Stimulated activated CD4-positive, alpha-beta T cell treated with anti-CD3 and anti-CD28 coated beads, Interleukin-15, amount 100 ng/mL, for 1 hour (primary cell): ENCODE measurements at regions not wholly inside any gene's neighbourhood (a gene's known extent, or its start where the extent isn't known, plus 50 kb on each side); places are given as distances from the start of the nearest gene placed in this dataset.

Experiments used
- DNase-seq, 2 donors: peaks; one replicate each; pipeline ENCODE4 v3.0.0-alpha.2; 2020; ENCODE audit warnings: low read depth in 1 of 2, low spot score in 1 of 2

GRCh38 chr17:15112846-15113617, 152.1 kb downstream of the PMP22 start:
- no peak for DNase-seq

- no peak for DNase-seq
Observed at GRCh38 chr17:15109608-15110007, 155.5 kb downstream of the PMP22 start.

GRCh38 chr17:15108992-15109391, 156.1 kb downstream of the PMP22 start:
- no peak for DNase-seq

- DNase-seq, result no peak
Observed at GRCh38 chr17:15106540-15106939, 158.6 kb downstream of the PMP22 start.

- no peak for DNase-seq
Observed at GRCh38 chr17:15103785-15104184, 161.3 kb downstream of the PMP22 start.

GRCh38 chr17:15101175-15101574, 164.0 kb downstream of the PMP22 start:
- DNase-seq, result no peak

GRCh38 chr17:15096511-15096910, 168.6 kb downstream of the PMP22 start:
- no peak for DNase-seq

GRCh38 chr17:15095935-15096334, 169.2 kb downstream of the PMP22 start:
- DNase-seq, result no peak

GRCh38 chr17:15092762-15093161, 172.4 kb downstream of the PMP22 start:
- DNase-seq, result no peak

GRCh38 chr17:15092261-15092660, 172.9 kb downstream of the PMP22 start:
- DNase-seq, result no peak

GRCh38 chr17:15091825-15092224, 173.3 kb downstream of the PMP22 start:
- no peak for DNase-seq

GRCh38 chr17:15090533-15090932, 174.6 kb downstream of the PMP22 start:
- DNase-seq, result no peak

- no peak for DNase-seq
Observed at GRCh38 chr17:15087946-15088345, 177.2 kb downstream of the PMP22 start.

GRCh38 chr17:15086776-15087295, 178.3 kb downstream of the PMP22 start:
- no peak for DNase-seq

- no peak for DNase-seq
Observed at GRCh38 chr17:15085890-15086677, 179.0 kb downstream of the PMP22 start.

- DNase-seq, result no peak
Observed at GRCh38 chr17:15083225-15083624, 181.9 kb downstream of the PMP22 start.

- DNase-seq, result no peak
Observed at GRCh38 chr17:15081008-15081407, 184.1 kb downstream of the PMP22 start.

GRCh38 chr17:15078570-15078969, 186.6 kb downstream of the PMP22 start:
- DNase-seq, result no peak

- no peak for DNase-seq
Observed at GRCh38 chr17:15076991-15077663, 188.0 kb downstream of the PMP22 start.

- DNase-seq, result no peak
Observed at GRCh38 chr17:15051933-15052332, 213.2 kb downstream of the PMP22 start.

- no peak for DNase-seq
Observed at GRCh38 chr17:15049795-15050160, 215.3 kb downstream of the PMP22 start.
